ENCODE measurements at regions not wholly inside any gene's neighbourhood (a gene's known extent, or its start where the extent isn't known, plus 50 kb on each side); places are given as distances from the start of the nearest gene placed in this dataset.

DNA sequence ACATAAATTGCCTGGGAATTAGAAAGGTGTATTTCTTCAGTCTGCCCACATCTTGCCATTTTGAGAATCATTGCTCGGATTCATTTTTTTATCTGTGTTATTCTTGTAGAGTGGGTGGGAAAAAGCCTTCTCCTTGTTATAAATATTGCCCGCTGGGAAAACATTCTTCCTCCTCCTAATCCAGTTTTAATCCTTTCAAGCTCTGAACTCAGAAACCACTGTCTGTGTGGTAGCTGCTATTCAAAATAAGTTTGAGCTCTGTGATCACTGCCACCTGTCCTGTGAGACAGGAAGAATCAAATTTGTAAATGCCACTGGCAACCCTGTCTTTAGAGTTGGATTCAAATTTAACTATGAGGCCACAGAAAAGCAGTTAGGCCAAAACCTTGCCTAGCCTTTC, 1875.2 kb upstream of the PIK3C3 start:
- TF ChIP-seq POLR2A (IDR thresholded peaks at IDR 0.05) (no peak), EP300 (IDR thresholded peaks at IDR 0.05) (no peak)
